HCT116 (cell line): ENCODE measurements at regions not wholly inside any gene's neighbourhood (a gene's known extent, or its start where the extent isn't known, plus 50 kb on each side); places are given as distances from the start of the nearest gene placed in this dataset.

Experiments
- CTCF ChIP-seq, 3 experiments: fragments of 200-600 bp in 1 of 3; sonication (generic) in 1 of 3; IDR thresholded peaks in 2 of 3; conservative IDR thresholded peaks in 1 of 3; 2 replicates each; pipeline ENCODE4 v1.5.1; 2012 to 2017; ENCODE audit warnings: low read depth in 2 of 3, low read length in 2 of 3, antibody characterized with exemption in 1 of 3, borderline replicate concordance in 1 of 3, control low read depth in 1 of 3, mild to moderate bottlenecking in 1 of 3, mixed read lengths in 1 of 3, mixed run types in 1 of 3, moderate library complexity in 1 of 3; ENCODE audit not compliant: insufficient read depth in 1 of 3
- EZH2 ChIP-seq: fragments of 200-600 bp; sonication (generic); IDR thresholded peaks from 2 replicates; pipeline ENCODE4 v1.6.1; 2017; ENCODE audit warnings: antibody characterized with exemption, mixed run types
- MAX ChIP-seq: IDR thresholded peaks from 2 replicates; pipeline ENCODE4 v1.6.1; 2012
- POLR2A ChIP-seq: IDR thresholded peaks from 2 replicates; pipeline ENCODE4 v1.7.0; 2011; ENCODE audit warnings: borderline replicate concordance; ENCODE audit not compliant: insufficient read depth, insufficient read length; ENCODE audit errors: extremely low read depth
- RAD21 ChIP-seq: IDR thresholded peaks from 2 replicates; pipeline ENCODE4 v1.6.1; 2012; ENCODE audit warnings: low read depth, mild to moderate bottlenecking
- SP1 ChIP-seq: IDR thresholded peaks from 2 replicates; pipeline ENCODE4 v1.6.1; 2012; ENCODE audit warnings: low read depth

- TF ChIP-seq CTCF (IDR thresholded peaks at IDR 0.05 in 2 of 3, conservative IDR thresholded peaks at IDR 0.05 in 1 of 3; ENCODE audit: borderline replicate concordance in 1 of 3, insufficient read depth in 1 of 3, low read depth in 2 of 3, low read length in 2 of 3) (no peak), POLR2A (no peak), RAD21 (no peak), EZH2 (no peak), MAX (no peak), SP1 (no peak)
These were observed 300.1 kb downstream of the BUD13 start for GRCh38 chr11:116472651-116473050.
